Endothelial cell (in vitro differentiated cells): ENCODE measurements at regions not wholly inside any gene's neighbourhood (a gene's known extent, or its start where the extent isn't known, plus 50 kb on each side); places are given as distances from the start of the nearest gene placed in this dataset.

ENCODE experiments used
- DNase-seq: peaks from one replicate; pipeline ENCODE4 v3.0.0; 2021; ENCODE audit warnings: low spot score
- H3K27ac Mint-ChIP-seq: one replicate; pipeline ENCODE4 v1.8.0; 2021; ENCODE audit warnings: mixed read lengths, inconsistent platforms; ENCODE audit not compliant: unreplicated experiment
- H3K27me3 Mint-ChIP-seq: one replicate; pipeline ENCODE4 v1.8.0; 2021; ENCODE audit warnings: mild to moderate bottlenecking, moderate library complexity, mixed read lengths, inconsistent platforms; ENCODE audit not compliant: unreplicated experiment
- H3K36me3 Mint-ChIP-seq: one replicate; pipeline ENCODE4 v1.8.0; 2021; ENCODE audit warnings: mild to moderate bottlenecking, low read depth, mixed read lengths, inconsistent platforms; ENCODE audit not compliant: unreplicated experiment
- H3K4me1 Mint-ChIP-seq: one replicate; pipeline ENCODE4 v1.8.0; 2021; ENCODE audit warnings: mild to moderate bottlenecking, mixed read lengths, inconsistent platforms; ENCODE audit not compliant: unreplicated experiment
- H3K4me3 Mint-ChIP-seq: one replicate; pipeline ENCODE4 v1.8.0; 2021; ENCODE audit warnings: mild to moderate bottlenecking, mixed read lengths, inconsistent platforms; ENCODE audit not compliant: unreplicated experiment
- H3K9me3 Mint-ChIP-seq: one replicate; pipeline ENCODE4 v1.8.0; 2021; ENCODE audit warnings: mixed read lengths, inconsistent platforms; ENCODE audit not compliant: unreplicated experiment
- TF ChIP-seq, protein P1 (sequence below): fragments of 200-600 bp; sonication (generic); IDR thresholded peaks from one replicate; pipeline ENCODE4 v1.5.0; 2021; ENCODE audit warnings: antibody characterized with exemption; ENCODE audit not compliant: unreplicated experiment

DNA sequence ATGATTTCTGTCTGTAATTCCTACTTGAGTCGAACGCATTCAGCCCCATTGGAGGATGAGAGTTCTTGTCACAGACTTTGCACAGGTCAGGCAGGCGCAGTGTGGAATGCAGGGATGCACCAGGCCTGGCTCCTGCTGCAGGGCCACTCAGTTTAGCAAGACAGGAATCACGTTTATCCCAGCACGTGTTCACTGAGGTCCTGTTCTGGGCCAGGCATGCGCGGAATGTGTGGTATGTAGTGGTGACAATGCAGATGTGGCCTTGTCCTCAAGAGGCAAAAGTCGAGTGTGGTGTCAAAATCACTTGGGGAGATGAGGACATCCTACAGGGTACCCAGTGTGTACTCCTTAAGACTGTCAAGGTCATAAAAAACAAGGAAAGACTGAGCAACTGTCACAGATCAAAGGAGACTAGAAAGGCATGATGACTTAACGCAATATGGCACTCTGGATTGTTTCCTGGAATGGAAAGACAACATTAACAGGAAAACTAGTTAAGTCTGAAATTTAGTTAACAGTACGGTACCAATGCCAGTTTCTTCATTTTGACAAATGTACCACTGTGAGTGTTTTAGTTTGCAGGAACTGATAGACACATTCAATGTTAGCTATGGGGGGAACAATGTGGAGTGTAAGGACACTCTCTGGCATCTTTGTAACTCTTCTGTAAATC, 121.5 kb upstream of the ADAMTS18 start:
- TF ChIP-seq, protein P1, sequence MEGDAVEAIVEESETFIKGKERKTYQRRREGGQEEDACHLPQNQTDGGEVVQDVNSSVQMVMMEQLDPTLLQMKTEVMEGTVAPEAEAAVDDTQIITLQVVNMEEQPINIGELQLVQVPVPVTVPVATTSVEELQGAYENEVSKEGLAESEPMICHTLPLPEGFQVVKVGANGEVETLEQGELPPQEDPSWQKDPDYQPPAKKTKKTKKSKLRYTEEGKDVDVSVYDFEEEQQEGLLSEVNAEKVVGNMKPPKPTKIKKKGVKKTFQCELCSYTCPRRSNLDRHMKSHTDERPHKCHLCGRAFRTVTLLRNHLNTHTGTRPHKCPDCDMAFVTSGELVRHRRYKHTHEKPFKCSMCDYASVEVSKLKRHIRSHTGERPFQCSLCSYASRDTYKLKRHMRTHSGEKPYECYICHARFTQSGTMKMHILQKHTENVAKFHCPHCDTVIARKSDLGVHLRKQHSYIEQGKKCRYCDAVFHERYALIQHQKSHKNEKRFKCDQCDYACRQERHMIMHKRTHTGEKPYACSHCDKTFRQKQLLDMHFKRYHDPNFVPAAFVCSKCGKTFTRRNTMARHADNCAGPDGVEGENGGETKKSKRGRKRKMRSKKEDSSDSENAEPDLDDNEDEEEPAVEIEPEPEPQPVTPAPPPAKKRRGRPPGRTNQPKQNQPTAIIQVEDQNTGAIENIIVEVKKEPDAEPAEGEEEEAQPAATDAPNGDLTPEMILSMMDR = no peak
- Mint-ChIP-seq H3K4me3 (no peak overlapping the region), H3K9me3 (no peaks in the 10 kb centered on the region), H3K27me3 (no peaks in the 10 kb centered on the region), H3K4me1 (no peaks in the 10 kb centered on the region), H3K36me3 (no peaks in the 10 kb centered on the region), H3K27ac (no peak overlapping the region)
- DNase-seq = no peak

DNA sequence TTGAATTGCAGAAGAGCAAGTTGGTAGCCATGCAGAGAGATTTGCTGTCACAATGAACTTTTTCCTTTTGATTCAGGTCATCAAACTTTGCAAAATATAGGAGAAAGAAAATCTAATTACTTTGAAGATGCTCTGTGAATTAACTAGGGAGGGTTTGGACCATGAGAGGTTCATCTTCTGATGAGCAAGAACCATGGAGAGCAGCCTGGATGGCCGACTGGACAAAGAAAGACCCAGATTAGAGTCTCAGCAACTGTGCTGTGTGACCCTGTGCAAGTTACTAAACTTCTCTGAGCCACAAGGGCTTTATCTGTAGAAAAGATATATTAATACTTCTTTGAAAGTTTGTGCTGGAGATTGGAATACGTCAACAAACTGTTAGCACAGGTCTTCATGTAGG, 122.6 kb upstream of the ADAMTS18 start:
- Mint-ChIP-seq H3K27me3 (no peaks in the 10 kb centered on the region), H3K27ac (no peak overlapping the region), H3K4me1 (no peaks in the 10 kb centered on the region), H3K9me3 (no peaks in the 10 kb centered on the region), H3K36me3 (no peaks in the 10 kb centered on the region), H3K4me3 (no peak overlapping the region)
- TF ChIP-seq, protein P1 = no peak
- no peak for DNase-seq

DNA sequence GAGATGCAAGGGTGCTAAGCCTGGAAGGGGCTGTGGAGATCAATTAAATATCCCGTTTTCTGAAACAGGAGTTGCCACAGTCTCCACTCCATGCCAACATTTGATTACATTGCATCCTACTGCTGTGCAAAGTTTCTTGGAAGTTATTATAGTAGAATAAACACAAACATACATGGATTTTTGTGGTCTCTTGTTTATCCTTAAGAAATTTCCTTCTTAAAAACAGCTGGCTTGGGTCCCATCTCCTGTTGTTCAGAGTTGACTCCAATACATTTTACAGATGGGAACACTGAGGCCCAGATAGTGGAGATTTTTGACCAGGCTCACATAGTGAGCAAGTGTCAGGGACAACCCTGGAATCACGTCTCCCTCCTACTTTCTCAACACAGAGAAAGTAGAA, 124.0 kb upstream of the ADAMTS18 start:
- Mint-ChIP-seq H3K36me3 (no peaks in the 10 kb centered on the region), H3K27ac (no peak overlapping the region), H3K4me1 (no peaks in the 10 kb centered on the region), H3K4me3 (no peak overlapping the region), H3K27me3 (no peaks in the 10 kb centered on the region), H3K9me3 (no peaks in the 10 kb centered on the region)
- no peak for DNase-seq
- TF ChIP-seq, protein P1 = no peak

DNA sequence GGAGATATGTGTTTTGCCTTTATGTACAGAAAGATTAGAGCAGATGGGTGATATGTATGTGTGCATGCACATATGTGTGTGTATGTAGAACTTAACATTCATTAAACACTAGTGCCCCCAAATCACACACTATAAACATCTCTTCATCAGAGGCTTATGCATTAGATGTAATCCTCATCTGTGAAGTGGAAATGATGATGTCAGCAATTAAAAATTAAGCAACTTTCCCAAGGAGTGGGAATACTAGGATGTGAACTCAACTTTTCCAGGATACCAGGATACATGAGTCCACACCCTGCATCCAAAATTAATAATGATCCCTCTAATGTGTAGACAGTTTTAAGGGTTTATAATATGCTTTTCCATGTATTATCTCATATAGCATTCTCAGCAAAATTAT, 127.7 kb upstream of the ADAMTS18 start:
- Mint-ChIP-seq H3K9me3 (no peaks in the 10 kb centered on the region), H3K27me3 (no peaks in the 10 kb centered on the region), H3K4me3 (no peak overlapping the region), H3K4me1 (no peaks in the 10 kb centered on the region), H3K36me3 (no peaks in the 10 kb centered on the region), H3K27ac (no peak overlapping the region)
- TF ChIP-seq, protein P1 = no peak
- DNase-seq = no peak

DNA sequence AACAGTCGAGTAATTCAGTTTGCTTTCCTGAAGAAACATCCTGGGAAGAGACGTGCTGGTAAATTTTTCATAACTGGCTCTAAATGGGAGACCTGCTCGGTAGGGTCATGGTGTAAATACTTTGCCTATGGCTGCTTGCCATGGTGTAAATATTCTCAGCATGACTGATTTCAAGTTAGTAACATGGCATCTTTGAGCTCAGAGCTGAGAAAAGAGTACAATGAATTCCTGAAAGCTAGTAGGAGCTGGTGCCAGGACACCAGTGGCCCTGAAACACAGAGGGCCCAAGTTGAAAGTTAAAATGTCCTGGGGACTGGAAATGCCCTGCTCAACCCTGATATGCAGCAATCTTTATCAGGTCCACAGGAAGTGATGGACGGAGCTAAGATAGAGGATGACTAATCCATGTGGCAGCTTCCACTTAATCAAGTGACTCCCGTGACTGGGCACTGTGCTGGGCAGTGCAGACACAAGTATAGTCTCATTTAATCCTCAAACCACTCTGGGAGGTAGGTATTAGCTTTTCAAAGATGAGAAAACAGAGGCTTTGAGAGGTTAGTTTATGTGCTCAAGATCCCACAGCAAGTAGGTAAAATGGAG, 130.1 kb upstream of the ADAMTS18 start:
- no peak for DNase-seq
- no peak overlapping the region for H3K4me3 Mint-ChIP-seq
- TF ChIP-seq, protein P1 = no peak
- no peak overlapping the region for H3K27ac Mint-ChIP-seq
- H3K4me1 Mint-ChIP-seq = peaks cover 4% of the 10 kb centered on the region
- H3K36me3 Mint-ChIP-seq = no peaks in the 10 kb centered on the region
- H3K9me3 Mint-ChIP-seq = no peaks in the 10 kb centered on the region
- no peaks in the 10 kb centered on the region for H3K27me3 Mint-ChIP-seq
